Small intestine (tissue), 7 donors: ENCODE measurements at regions not wholly inside any gene's neighbourhood (a gene's known extent, or its start where the extent isn't known, plus 50 kb on each side); places are given as distances from the start of the nearest gene placed in this dataset.

Source experiments
- DNase-seq, 2 donors: peaks; one replicate each; pipeline versions ENCODE4 v3.0.0 to v3.0.0-alpha.2; 2013
- FAIRE-seq: peaks from 2 replicates; lab custom pipeline; 2012; peaks lifted over from hg19 to GRCh38; lab: Jason Lieb, UNC
- H3K27ac ChIP-seq, 3 donors: one replicate each; pipeline ENCODE4 v1.5.1; 2013; ENCODE audit warnings: low read length in 2 of 3, mild to moderate bottlenecking in 2 of 3, control low read depth in 1 of 3, inconsistent platforms in 1 of 3, low read depth in 1 of 3, moderate library complexity in 1 of 3
- H3K27me3 ChIP-seq, 3 donors: one replicate each; pipeline ENCODE4 v1.6.1; 2013; ENCODE audit warnings: low read length in 3 of 3, inconsistent platforms in 1 of 3; ENCODE audit not compliant: control insufficient read depth in 3 of 3, insufficient read depth in 3 of 3
- H3K36me3 ChIP-seq, 3 donors: one replicate each; pipeline ENCODE4 v1.6.1; 2013; ENCODE audit warnings: low read length in 3 of 3, inconsistent platforms in 1 of 3, low read depth in 1 of 3, mild to moderate bottlenecking in 1 of 3, moderate library complexity in 1 of 3; ENCODE audit not compliant: control insufficient read depth in 3 of 3, insufficient read depth in 2 of 3
- H3K4me1 ChIP-seq, 3 donors: one replicate each; pipeline ENCODE4 v1.6.1; 2013; ENCODE audit warnings: low read length in 2 of 3, inconsistent platforms in 1 of 3, low read depth in 1 of 3, mild to moderate bottlenecking in 1 of 3, moderate library complexity in 1 of 3; ENCODE audit not compliant: control insufficient read depth in 3 of 3, insufficient read depth in 2 of 3
- H3K4me3 ChIP-seq, 3 donors: one replicate each; pipeline ENCODE4 v1.5.1; 2013; ENCODE audit warnings: low read length in 3 of 3, control low read depth in 1 of 3, inconsistent platforms in 1 of 3, low read depth in 1 of 3, mild to moderate bottlenecking in 1 of 3, moderate library complexity in 1 of 3
- H3K9me3 ChIP-seq, 2 donors: one replicate each; pipeline ENCODE4 v1.6.1; 2013; ENCODE audit warnings: low read depth in 1 of 2, low read length in 1 of 2; ENCODE audit not compliant: control insufficient read depth in 2 of 2, insufficient read depth in 1 of 2
- WGBS, 3 donors: extraction: QIAGEN DNeasy Blood & Tissue Kit; methylation state at CpG; one replicate each; pipeline ENCODE4 v1.1.7; 2013; 5-methylcytosine and 5-hydroxymethylcytosine counted together
- donor health status: healthy with polysubstance abuse.
- donor health status: control.
- donor health status: control.
- donor health status: Bipolar disorder and iron deficiency.
- donor health status: healthy.

GRCh38 chr12:43287706-43288383 is 264.2 kb downstream of the ADAMTS20 start:
- no peaks in the 10 kb centered on the region for H3K9me3 ChIP-seq
- FAIRE-seq, result no peak
- no peak overlapping the region for H3K27ac ChIP-seq
- H3K36me3 ChIP-seq, result no peaks in the 10 kb centered on the region
- DNase-seq, result peak; percentile 38 to 59
- H3K27me3 ChIP-seq, result no peaks in the 10 kb centered on the region
- 33 to 60% (median 49%) methylated on average over 12 of the region's 12 CpGs for whole genome bisulfite sequencing, 3 donors
- H3K4me1 ChIP-seq, result peaks cover 2 to 7% (median 7%) of the 10 kb centered on the region in 3 donors
- no peak overlapping the region for H3K4me3 ChIP-seq

- no peak overlapping the region for H3K4me3 ChIP-seq
- no peaks in the 10 kb centered on the region for H3K27me3 ChIP-seq
- H3K9me3 ChIP-seq, result no peaks in the 10 kb centered on the region
- H3K27ac ChIP-seq, result no peak overlapping the region
- FAIRE-seq (no peak), DNase-seq (no peak)
- 88 to 98% (median 92%) methylated on average over 2 of the region's 2 CpGs for WGBS, 3 donors
- no peaks in the 10 kb centered on the region for H3K36me3 ChIP-seq
- H3K4me1 ChIP-seq, result peaks cover 2 to 7% (median 7%) of the 10 kb centered on the region in 3 donors
Measured at GRCh38 chr12:43286986-43287385, 265.0 kb downstream of the ADAMTS20 start.

GRCh38 chr12:43285159-43285598 is 266.8 kb downstream of the ADAMTS20 start:
- Histone ChIP-seq H3K27me3 (no peaks in the 10 kb centered on the region), H3K9me3 (no peaks in the 10 kb centered on the region), H3K27ac (no peak overlapping the region), H3K4me3 (no peak overlapping the region), H3K36me3 (no peaks in the 10 kb centered on the region), H3K4me1 (peaks cover 2 to 7% (median 7%) of the 10 kb centered on the region in 3 donors)
- DNase-seq (no peak), FAIRE-seq (no peak)
- WGBS, 3 donors, result 61 to 73% (median 72%) methylated on average over 4 of the region's 4 CpGs

- Histone ChIP-seq H3K27ac (no peak overlapping the region), H3K27me3 (no peaks in the 10 kb centered on the region), H3K36me3 (no peaks in the 10 kb centered on the region), H3K9me3 (no peaks in the 10 kb centered on the region), H3K4me3 (no peak overlapping the region), H3K4me1 (peaks cover 2 to 7% (median 7%) of the 10 kb centered on the region in 3 donors)
- FAIRE-seq (no peak), DNase-seq (no peak)
- 68 to 86% (median 84%) methylated on average over 2 of the region's 2 CpGs for WGBS, 3 donors
Measured at GRCh38 chr12:43284486-43285158, 267.4 kb downstream of the ADAMTS20 start.

GRCh38 chr12:43283206-43283605 is 268.8 kb downstream of the ADAMTS20 start:
- Histone ChIP-seq H3K4me3 (no peak overlapping the region), H3K9me3 (no peaks in the 10 kb centered on the region), H3K27ac (no peak overlapping the region), H3K27me3 (no peaks in the 10 kb centered on the region), H3K36me3 (no peaks in the 10 kb centered on the region), H3K4me1 (peaks cover 0 to 3% (median under 1%) of the 10 kb centered on the region in 3 donors)
- no peak for FAIRE-seq
- no peak for DNase-seq

GRCh38 chr12:43282106-43282505 is 269.9 kb downstream of the ADAMTS20 start:
- no peaks in the 10 kb centered on the region for H3K36me3 ChIP-seq
- FAIRE-seq (no peak), DNase-seq (peak in 1 of 2 donors; percentile 19)
- peaks cover 0 to 5% (median 3%) of the 10 kb centered on the region in 3 donors for H3K4me1 ChIP-seq
- H3K27ac ChIP-seq, result no peak overlapping the region
- H3K27me3 ChIP-seq, result no peaks in the 10 kb centered on the region
- H3K9me3 ChIP-seq, result no peaks in the 10 kb centered on the region
- H3K4me3 ChIP-seq, result no peak overlapping the region

GRCh38 chr12:43281563-43281962 is 270.4 kb downstream of the ADAMTS20 start:
- WGBS, 3 donors, result 83 to 89% (median 88%) methylated on average over 3 of the region's 3 CpGs
- H3K4me3 ChIP-seq, result no peak overlapping the region
- no peak for FAIRE-seq

GRCh38 chr12:43278541-43278832 is 273.5 kb downstream of the ADAMTS20 start:
- 23 to 57% (median 38%) methylated on average over 3 of the region's 3 CpGs for WGBS, 3 donors
- peak overlapping the region in 1 of 3 donors; percentile 34 for H3K27ac ChIP-seq
- H3K9me3 ChIP-seq, result no peaks in the 10 kb centered on the region
- H3K4me3 ChIP-seq, result no peak overlapping the region
- FAIRE-seq (no peak), DNase-seq (no peak)
- H3K36me3 ChIP-seq, result no peaks in the 10 kb centered on the region
- H3K4me1 ChIP-seq, result peaks cover 0 to 5% (median 3%) of the 10 kb centered on the region in 3 donors
- no peaks in the 10 kb centered on the region for H3K27me3 ChIP-seq

More at GRCh38 chr12:43281563-43281962, 270.4 kb downstream of the ADAMTS20 start:
- no peak for DNase-seq
- no peaks in the 10 kb centered on the region for H3K27me3 ChIP-seq
- H3K27ac ChIP-seq, result no peak overlapping the region
- peaks cover 0 to 5% (median 3%) of the 10 kb centered on the region in 3 donors for H3K4me1 ChIP-seq
- H3K36me3 ChIP-seq, result no peaks in the 10 kb centered on the region
- H3K9me3 ChIP-seq, result no peaks in the 10 kb centered on the region
